ENCODE measurements at regions not wholly inside any gene's neighbourhood (a gene's known extent, or its start where the extent isn't known, plus 50 kb on each side); places are given as distances from the start of the nearest gene placed in this dataset.

DNA sequence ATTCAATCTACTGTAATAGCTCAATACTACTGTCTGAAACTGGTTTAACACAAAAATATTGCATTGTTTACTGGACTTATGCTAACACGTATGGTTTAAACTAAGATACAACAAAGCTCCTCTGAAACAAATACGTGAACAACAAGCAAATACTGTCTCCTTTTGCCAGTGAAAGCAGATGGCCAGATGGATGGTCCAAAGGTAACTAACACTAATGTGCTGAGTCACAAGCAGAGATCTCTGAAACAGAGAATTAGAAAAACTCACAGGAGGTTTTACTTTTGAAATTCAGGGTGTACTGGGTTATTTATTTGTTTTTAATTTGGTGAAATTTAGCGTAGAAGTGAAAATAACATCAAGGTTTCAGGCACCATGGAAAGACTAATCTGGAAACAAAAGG, 124.3 kb upstream of the SOX4 start:
- TF ChIP-seq SPI1 (IDR thresholded peaks at IDR 0.05; ENCODE audit: borderline replicate concordance, low read depth) = no peak
- no peak for TF ChIP-seq GABPA (IDR thresholded peaks at IDR 0.05; ENCODE audit: low read depth)
- TF ChIP-seq, protein P1, sequence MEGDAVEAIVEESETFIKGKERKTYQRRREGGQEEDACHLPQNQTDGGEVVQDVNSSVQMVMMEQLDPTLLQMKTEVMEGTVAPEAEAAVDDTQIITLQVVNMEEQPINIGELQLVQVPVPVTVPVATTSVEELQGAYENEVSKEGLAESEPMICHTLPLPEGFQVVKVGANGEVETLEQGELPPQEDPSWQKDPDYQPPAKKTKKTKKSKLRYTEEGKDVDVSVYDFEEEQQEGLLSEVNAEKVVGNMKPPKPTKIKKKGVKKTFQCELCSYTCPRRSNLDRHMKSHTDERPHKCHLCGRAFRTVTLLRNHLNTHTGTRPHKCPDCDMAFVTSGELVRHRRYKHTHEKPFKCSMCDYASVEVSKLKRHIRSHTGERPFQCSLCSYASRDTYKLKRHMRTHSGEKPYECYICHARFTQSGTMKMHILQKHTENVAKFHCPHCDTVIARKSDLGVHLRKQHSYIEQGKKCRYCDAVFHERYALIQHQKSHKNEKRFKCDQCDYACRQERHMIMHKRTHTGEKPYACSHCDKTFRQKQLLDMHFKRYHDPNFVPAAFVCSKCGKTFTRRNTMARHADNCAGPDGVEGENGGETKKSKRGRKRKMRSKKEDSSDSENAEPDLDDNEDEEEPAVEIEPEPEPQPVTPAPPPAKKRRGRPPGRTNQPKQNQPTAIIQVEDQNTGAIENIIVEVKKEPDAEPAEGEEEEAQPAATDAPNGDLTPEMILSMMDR (IDR thresholded peaks at IDR 0.05; ENCODE audit: insufficient read depth, low read length) = no peak
- no peak for TF ChIP-seq POLR2AphosphoS5 (IDR thresholded peaks at IDR 0.05; ENCODE audit: low read depth)
- TF ChIP-seq, protein P2, sequence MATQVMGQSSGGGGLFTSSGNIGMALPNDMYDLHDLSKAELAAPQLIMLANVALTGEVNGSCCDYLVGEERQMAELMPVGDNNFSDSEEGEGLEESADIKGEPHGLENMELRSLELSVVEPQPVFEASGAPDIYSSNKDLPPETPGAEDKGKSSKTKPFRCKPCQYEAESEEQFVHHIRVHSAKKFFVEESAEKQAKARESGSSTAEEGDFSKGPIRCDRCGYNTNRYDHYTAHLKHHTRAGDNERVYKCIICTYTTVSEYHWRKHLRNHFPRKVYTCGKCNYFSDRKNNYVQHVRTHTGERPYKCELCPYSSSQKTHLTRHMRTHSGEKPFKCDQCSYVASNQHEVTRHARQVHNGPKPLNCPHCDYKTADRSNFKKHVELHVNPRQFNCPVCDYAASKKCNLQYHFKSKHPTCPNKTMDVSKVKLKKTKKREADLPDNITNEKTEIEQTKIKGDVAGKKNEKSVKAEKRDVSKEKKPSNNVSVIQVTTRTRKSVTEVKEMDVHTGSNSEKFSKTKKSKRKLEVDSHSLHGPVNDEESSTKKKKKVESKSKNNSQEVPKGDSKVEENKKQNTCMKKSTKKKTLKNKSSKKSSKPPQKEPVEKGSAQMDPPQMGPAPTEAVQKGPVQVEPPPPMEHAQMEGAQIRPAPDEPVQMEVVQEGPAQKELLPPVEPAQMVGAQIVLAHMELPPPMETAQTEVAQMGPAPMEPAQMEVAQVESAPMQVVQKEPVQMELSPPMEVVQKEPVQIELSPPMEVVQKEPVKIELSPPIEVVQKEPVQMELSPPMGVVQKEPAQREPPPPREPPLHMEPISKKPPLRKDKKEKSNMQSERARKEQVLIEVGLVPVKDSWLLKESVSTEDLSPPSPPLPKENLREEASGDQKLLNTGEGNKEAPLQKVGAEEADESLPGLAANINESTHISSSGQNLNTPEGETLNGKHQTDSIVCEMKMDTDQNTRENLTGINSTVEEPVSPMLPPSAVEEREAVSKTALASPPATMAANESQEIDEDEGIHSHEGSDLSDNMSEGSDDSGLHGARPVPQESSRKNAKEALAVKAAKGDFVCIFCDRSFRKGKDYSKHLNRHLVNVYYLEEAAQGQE (IDR thresholded peaks at IDR 0.05; ENCODE audit: insufficient replicate concordance, low read depth) = no peak
- Histone ChIP-seq H3K27ac (replicated peaks) (no peak overlapping the region), H3K4me3 (replicated peaks; ENCODE audit: insufficient read depth, low read length) (no peak overlapping the region), H3K27me3 (ENCODE audit: insufficient read depth, poor library complexity, severe bottlenecking) (no peaks in the 10 kb centered on the region)
- no peak for DNase-seq (ENCODE audit: low read depth in 1 of 2, low spot score in 1 of 2)

DNA sequence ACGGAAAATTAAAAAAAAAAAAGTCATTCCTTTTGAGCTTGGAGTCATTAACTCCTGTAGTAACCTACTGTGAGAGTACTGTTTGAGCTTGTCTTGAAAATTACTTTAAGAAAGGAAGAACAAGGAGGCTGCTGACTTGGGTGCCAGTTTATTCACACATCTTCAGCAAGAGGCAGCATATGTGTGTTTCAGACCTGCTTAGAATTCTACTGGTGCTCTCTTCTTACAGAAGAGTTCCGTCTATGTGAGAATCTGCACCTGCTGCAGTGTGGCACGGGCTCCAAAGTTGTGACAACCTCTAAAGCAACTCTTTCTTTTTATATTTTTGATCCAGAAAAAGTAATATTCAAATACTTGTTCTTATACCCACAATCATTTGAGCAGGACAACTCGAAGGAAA, 117.4 kb upstream of the SOX4 start:
- no peaks in the 10 kb centered on the region for H3K27me3 ChIP-seq (ENCODE audit: insufficient read depth, poor library complexity, severe bottlenecking)
- H3K27ac ChIP-seq (replicated peaks) = no peak overlapping the region
- no peak for DNase-seq (ENCODE audit: low read depth in 1 of 2, low spot score in 1 of 2)
- TF ChIP-seq, protein P1 (IDR thresholded peaks at IDR 0.05; ENCODE audit: insufficient read depth, low read length) = no peak
- H3K4me3 ChIP-seq (replicated peaks; ENCODE audit: insufficient read depth, low read length) = no peak overlapping the region

DNA sequence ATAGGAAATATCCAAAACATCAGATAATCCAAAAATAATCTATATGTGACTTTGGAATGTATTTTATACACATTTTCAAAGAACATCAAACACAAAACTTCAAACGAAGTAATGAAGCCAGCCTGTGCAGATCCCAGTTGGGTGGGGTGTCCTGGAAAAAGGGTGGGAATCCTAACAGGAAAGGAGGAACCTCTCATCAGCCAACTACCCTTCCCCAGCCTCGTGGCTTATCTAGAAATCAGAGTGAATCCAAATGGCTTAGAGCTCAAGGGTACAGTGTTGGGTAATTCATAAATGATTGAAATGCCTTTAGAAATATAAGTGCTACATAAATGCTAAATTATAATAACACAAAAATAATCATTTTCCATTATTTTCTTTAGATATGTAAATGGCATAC, 115.1 kb upstream of the SOX4 start:
- no peak overlapping the region for H3K4me3 ChIP-seq (replicated peaks; ENCODE audit: insufficient read depth, low read length)
- TF ChIP-seq, protein P1 (IDR thresholded peaks at IDR 0.05; ENCODE audit: insufficient read depth, low read length) = no peak
- TF ChIP-seq SPI1 (IDR thresholded peaks at IDR 0.05; ENCODE audit: borderline replicate concordance, low read depth) = no peak
- TF ChIP-seq, protein P2 (IDR thresholded peaks at IDR 0.05; ENCODE audit: insufficient replicate concordance, low read depth) = no peak
- TF ChIP-seq POLR2AphosphoS5 (IDR thresholded peaks at IDR 0.05; ENCODE audit: low read depth) = no peak
- no peak for TF ChIP-seq GABPA (IDR thresholded peaks at IDR 0.05; ENCODE audit: low read depth)
- H3K27me3 ChIP-seq (ENCODE audit: insufficient read depth, poor library complexity, severe bottlenecking) = no peaks in the 10 kb centered on the region
- no peak for DNase-seq (ENCODE audit: low read depth in 1 of 2, low spot score in 1 of 2)
- H3K27ac ChIP-seq (replicated peaks) = no peak overlapping the region

DNA sequence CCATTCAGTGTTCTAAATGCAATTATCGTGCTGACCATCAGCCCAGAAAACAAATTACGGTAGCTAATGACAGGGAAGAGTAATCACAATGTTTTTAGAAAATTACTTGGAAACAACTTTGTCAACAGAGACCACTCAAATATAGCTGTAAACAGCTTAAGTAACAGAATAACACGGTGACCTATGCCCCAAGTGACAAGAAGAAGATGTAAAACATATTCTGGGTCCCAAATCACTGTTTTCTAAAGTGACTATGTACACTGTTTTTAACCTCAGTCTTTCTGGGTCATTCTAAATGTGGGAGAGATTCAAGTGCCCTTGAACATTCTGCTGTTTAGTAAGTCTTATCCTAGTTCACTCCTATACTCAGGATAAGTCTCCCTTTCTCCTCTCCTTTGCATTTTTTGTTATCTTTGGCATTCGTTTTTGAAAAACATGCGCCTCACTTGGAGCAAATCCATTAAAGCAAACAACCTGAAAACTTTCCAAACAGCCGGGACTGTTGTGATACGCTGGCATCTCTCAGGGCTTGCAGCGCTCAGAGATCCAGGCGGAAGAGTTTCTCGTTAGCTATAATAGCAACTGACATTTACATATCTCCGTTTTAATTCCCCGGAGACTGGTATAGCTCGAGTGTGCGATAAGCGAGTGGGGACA, 114.5 kb upstream of the SOX4 start:
- TF ChIP-seq, protein P1 (IDR thresholded peaks at IDR 0.05; ENCODE audit: insufficient read depth, low read length) = no peak
- TF ChIP-seq, protein P2 (IDR thresholded peaks at IDR 0.05; ENCODE audit: insufficient replicate concordance, low read depth) = no peak
- TF ChIP-seq POLR2AphosphoS5 (IDR thresholded peaks at IDR 0.05; ENCODE audit: low read depth) (no peak), SPI1 (IDR thresholded peaks at IDR 0.05; ENCODE audit: borderline replicate concordance, low read depth) (no peak), GABPA (IDR thresholded peaks at IDR 0.05; ENCODE audit: low read depth) (no peak)
- DNase-seq (ENCODE audit: low read depth in 1 of 2, low spot score in 1 of 2) = no peak
- H3K27ac ChIP-seq (replicated peaks) = no peak overlapping the region
- H3K27me3 ChIP-seq (ENCODE audit: insufficient read depth, poor library complexity, severe bottlenecking) = no peaks in the 10 kb centered on the region
- no peak overlapping the region for H3K4me3 ChIP-seq (replicated peaks; ENCODE audit: insufficient read depth, low read length)

Data from HL-60 (cell line).